ENCODE measurements at regions not wholly inside any gene's neighbourhood (a gene's known extent, or its start where the extent isn't known, plus 50 kb on each side); places are given as distances from the start of the nearest gene placed in this dataset.

- TF ChIP-seq CTCF (IDR thresholded peaks at IDR 0.05 in 8 of 11, conservative IDR thresholded peaks at IDR 0.05 in 3 of 11): no peak
- no peak for TF ChIP-seq POLR2A (IDR thresholded peaks at IDR 0.05)
These were observed 119.2 kb upstream of the TP63 start for GRCh38 chr3:189512039-189512438.
